ENCODE measurements at regions not wholly inside any gene's neighbourhood (a gene's known extent, or its start where the extent isn't known, plus 50 kb on each side); places are given as distances from the start of the nearest gene placed in this dataset.

GRCh38 chr9:1140057-1140456 lies 89.9 kb downstream of the DMRT2 start:
- intact Hi-C loops (cut with micrococcal nuclease), result no loop called here
- Histone ChIP-seq H3K9ac (ENCODE audit: insufficient read depth, low read length, poor library complexity, severe bottlenecking) (no peak overlapping the region), H3K36me3 (replicated peaks in 1 of 2; ENCODE audit: control insufficient read depth in 1 of 2, insufficient read depth in 2 of 2, low read length in 2 of 2) (no peaks in the 10 kb centered on the region), H3K9me3 (replicated peaks in 1 of 2; ENCODE audit: control insufficient read depth in 1 of 2, insufficient read depth in 1 of 2, low read length in 2 of 2) (peaks cover 16 to 17% of the 10 kb centered on the region in 2 donors), H4K20me1 (ENCODE audit: insufficient read depth, low read length) (no peaks in the 10 kb centered on the region), H3K4me1 (ENCODE audit: control insufficient read depth in 1 of 2, insufficient read depth in 2 of 2, low read length in 2 of 2) (no peaks in the 10 kb centered on the region), H3K79me2 (ENCODE audit: insufficient read depth, low read length) (no peaks in the 10 kb centered on the region), H3K4me3 (replicated peaks in 1 of 3; ENCODE audit: low read depth in 2 of 3, low read length in 3 of 3) (no peak overlapping the region), H3K27me3 (ENCODE audit: control insufficient read depth in 2 of 2, insufficient read depth in 2 of 2, low read length in 2 of 2) (no peaks in the 10 kb centered on the region), H3K4me2 (replicated peaks; ENCODE audit: extremely low read depth, low read length, poor library complexity, severe bottlenecking) (no peak overlapping the region), H3K27ac (ENCODE audit: low read depth in 1 of 2, low read length in 2 of 2) (no peak overlapping the region), H2AFZ (ENCODE audit: insufficient read depth, low read depth, low read length, poor library complexity, severe bottlenecking) (no peak overlapping the region)
- WGBS (ENCODE audit: insufficient coverage), result no CpG with 5 or more reads among the region's 2 CpGs
- Mint-ChIP-seq H3K27me3 (ENCODE audit: low read depth in 3 of 3) (peaks cover 0 to 3% (median 0%) of the 10 kb centered on the region in 3 donors), H3K27ac (no peak overlapping the region), H3K36me3 (no peaks in the 10 kb centered on the region), H3K4me3 (no peak overlapping the region), H3K9me3 (peaks cover 12 to 29% (median 21%) of the 10 kb centered on the region in 7 donors), H3K4me1 (no peaks in the 10 kb centered on the region)
- DNase-seq, result no peak
- TF ChIP-seq CTCF (IDR thresholded peaks at IDR 0.05), result no peak

GRCh38 chr9:1151691-1152090 lies 101.5 kb downstream of the DMRT2 start:
- Histone ChIP-seq H3K27me3 (ENCODE audit: control insufficient read depth in 2 of 2, insufficient read depth in 2 of 2, low read length in 2 of 2) (no peaks in the 10 kb centered on the region), H3K4me2 (replicated peaks; ENCODE audit: extremely low read depth, low read length, poor library complexity, severe bottlenecking) (no peak overlapping the region), H3K4me3 (replicated peaks in 1 of 3; ENCODE audit: low read depth in 2 of 3, low read length in 3 of 3) (no peak overlapping the region), H3K9me3 (replicated peaks in 1 of 2; ENCODE audit: control insufficient read depth in 1 of 2, insufficient read depth in 1 of 2, low read length in 2 of 2) (no peaks in the 10 kb centered on the region), H3K4me1 (ENCODE audit: control insufficient read depth in 1 of 2, insufficient read depth in 2 of 2, low read length in 2 of 2) (no peaks in the 10 kb centered on the region), H4K20me1 (ENCODE audit: insufficient read depth, low read length) (no peaks in the 10 kb centered on the region), H2AFZ (ENCODE audit: insufficient read depth, low read depth, low read length, poor library complexity, severe bottlenecking) (no peak overlapping the region), H3K36me3 (replicated peaks in 1 of 2; ENCODE audit: control insufficient read depth in 1 of 2, insufficient read depth in 2 of 2, low read length in 2 of 2) (no peaks in the 10 kb centered on the region), H3K27ac (ENCODE audit: low read depth in 1 of 2, low read length in 2 of 2) (no peak overlapping the region), H3K9ac (ENCODE audit: insufficient read depth, low read length, poor library complexity, severe bottlenecking) (no peak overlapping the region), H3K79me2 (ENCODE audit: insufficient read depth, low read length) (no peaks in the 10 kb centered on the region)
- TF ChIP-seq CTCF (IDR thresholded peaks at IDR 0.05), result no peak
- intact Hi-C loops (cut with micrococcal nuclease), result no loop called here
- peaks cover 0 to 1% (median 0%) of the 10 kb centered on the region in 3 donors for H3K27me3 Mint-ChIP-seq (ENCODE audit: low read depth in 3 of 3)
- no peaks in the 10 kb centered on the region for H3K4me1 Mint-ChIP-seq
- no peak for DNase-seq
- WGBS (ENCODE audit: insufficient coverage), result 85% methylated on average over 2 of the region's 2 CpGs
- peaks cover 0 to 7% (median 4%) of the 10 kb centered on the region in 7 donors for H3K9me3 Mint-ChIP-seq
- no peak overlapping the region for H3K27ac Mint-ChIP-seq
- H3K4me3 Mint-ChIP-seq, result no peak overlapping the region
- H3K36me3 Mint-ChIP-seq, result no peaks in the 10 kb centered on the region

Data from CD14-positive monocyte (primary cell).